Erythroblast (primary cell): ENCODE measurements at regions not wholly inside any gene's neighbourhood (a gene's known extent, or its start where the extent isn't known, plus 50 kb on each side); places are given as distances from the start of the nearest gene placed in this dataset.

Source experiments
- GATA1 ChIP-seq: IDR thresholded peaks from 2 replicates; pipeline ENCODE4 v1.6.1; 2011; ENCODE audit warnings: low read depth, mild to moderate bottlenecking, control low read depth, low read length, moderate library complexity
- POLR2A ChIP-seq: IDR thresholded peaks from 2 replicates; pipeline ENCODE4 v1.6.1; 2011; ENCODE audit warnings: mild to moderate bottlenecking, low read length

DNA sequence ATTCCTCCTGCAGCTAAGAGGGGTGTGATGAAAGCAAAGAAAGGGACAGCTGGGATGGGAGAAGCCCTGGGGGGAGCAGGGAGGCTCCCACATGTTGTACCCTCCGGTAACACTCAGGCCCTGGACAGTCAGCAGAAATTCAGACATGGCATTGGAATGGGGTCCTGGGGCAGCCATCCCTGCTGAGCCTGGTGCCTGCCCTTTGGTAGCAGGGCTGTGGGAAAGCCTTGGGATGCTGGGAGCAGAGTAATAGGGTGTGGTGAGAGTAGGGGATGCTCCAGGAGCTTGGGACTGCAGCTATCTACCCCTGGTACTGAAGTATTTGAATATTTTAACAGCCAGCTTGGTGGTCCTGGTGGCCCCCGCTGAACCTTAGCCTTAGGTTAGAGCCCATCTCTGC is 56.8 kb downstream of the FAM241B start:
- TF ChIP-seq POLR2A (no peak), GATA1 (no peak)
